Stimulated activated naive CD8-positive, alpha-beta T cell treated with anti-CD3 and anti-CD28 coated beads, Interleukin-15, amount 100 ng/mL, for 72 hours (primary cell): ENCODE measurements at regions not wholly inside any gene's neighbourhood (a gene's known extent, or its start where the extent isn't known, plus 50 kb on each side); places are given as distances from the start of the nearest gene placed in this dataset.

Experiments used
- ATAC-seq: fragments of 150-1000 bp; cut with Tn5 transposase; 2 replicates; pipeline ENCODE4 v1.10.0; 2021; ENCODE audit warnings: mild to moderate bottlenecking, moderate library complexity
- DNase-seq, 2 donors: peaks; one replicate each; pipeline ENCODE4 v3.0.0; 2021 to 2022
- H3K27ac Mint-ChIP-seq, 2 donors: one replicate each; pipeline ENCODE4 v1.8.0; 2022; ENCODE audit warnings: mild to moderate bottlenecking in 2 of 2, mixed read lengths in 2 of 2, moderate library complexity in 2 of 2
- H3K27me3 Mint-ChIP-seq: one replicate; pipeline ENCODE4 v1.8.0; 2022; ENCODE audit warnings: mixed read lengths
- H3K4me1 Mint-ChIP-seq: one replicate; pipeline ENCODE4 v1.8.0; 2022; ENCODE audit warnings: mild to moderate bottlenecking, mixed read lengths
- H3K4me3 Mint-ChIP-seq, 2 donors: one replicate each; pipeline ENCODE4 v1.8.0; 2022; ENCODE audit warnings: mild to moderate bottlenecking in 2 of 2, mixed read lengths in 2 of 2, moderate library complexity in 1 of 2
- H3K9me3 Mint-ChIP-seq, 2 donors: one replicate each; pipeline ENCODE4 v1.8.0; 2022; ENCODE audit warnings: mixed read lengths in 2 of 2

GRCh38 chr17:69858460-69858859, 216.6 kb upstream of the KCNJ16 start:
- Mint-ChIP-seq H3K4me1 (no peaks in the 10 kb centered on the region), H3K9me3 (peaks cover 9 to 19% of the 10 kb centered on the region in 2 donors), H3K27me3 (no peaks in the 10 kb centered on the region), H3K4me3 (no peak overlapping the region), H3K27ac (no peak overlapping the region)
- no peak for DNase-seq
- ATAC-seq = no peak

DNA sequence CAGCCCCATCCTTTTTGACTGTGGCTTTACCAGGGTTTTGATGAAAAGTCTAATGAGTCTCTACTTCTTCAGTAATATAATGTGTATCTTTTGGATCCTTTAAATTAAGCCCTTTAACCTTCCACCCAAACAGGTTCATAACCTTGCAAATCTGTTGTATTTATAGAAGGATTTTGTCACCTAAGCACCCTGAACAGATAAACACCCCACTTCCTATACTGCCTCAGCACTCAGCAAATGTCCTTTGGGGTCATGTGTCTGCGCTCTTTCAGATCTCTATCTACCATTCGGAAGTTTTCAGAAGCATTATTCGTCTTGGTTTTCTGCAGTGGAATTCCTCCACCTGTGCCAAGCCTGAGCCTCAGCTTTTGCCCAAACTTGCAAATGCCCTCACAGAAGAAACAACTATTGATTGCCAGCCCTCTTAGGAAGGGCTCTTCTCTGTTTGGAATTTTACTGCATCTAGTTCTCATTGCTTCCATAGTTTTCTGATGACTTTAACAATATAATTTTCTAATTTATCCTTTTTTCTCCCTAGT, 214.8 kb upstream of the KCNJ16 start:
- H3K27ac Mint-ChIP-seq = no peak overlapping the region
- no peak for ATAC-seq
- H3K27me3 Mint-ChIP-seq = no peaks in the 10 kb centered on the region
- DNase-seq = no peak
- H3K9me3 Mint-ChIP-seq = peaks cover 9 to 19% of the 10 kb centered on the region in 2 donors
- no peaks in the 10 kb centered on the region for H3K4me1 Mint-ChIP-seq
- H3K4me3 Mint-ChIP-seq = no peak overlapping the region

GRCh38 chr17:69864462-69864861, 210.6 kb upstream of the KCNJ16 start:
- ATAC-seq (no peak), DNase-seq (no peak)
- Mint-ChIP-seq H3K4me3 (no peak overlapping the region), H3K9me3 (peaks cover 0 to 8% of the 10 kb centered on the region in 2 donors), H3K4me1 (no peaks in the 10 kb centered on the region), H3K27me3 (no peaks in the 10 kb centered on the region), H3K27ac (no peak overlapping the region)

DNA sequence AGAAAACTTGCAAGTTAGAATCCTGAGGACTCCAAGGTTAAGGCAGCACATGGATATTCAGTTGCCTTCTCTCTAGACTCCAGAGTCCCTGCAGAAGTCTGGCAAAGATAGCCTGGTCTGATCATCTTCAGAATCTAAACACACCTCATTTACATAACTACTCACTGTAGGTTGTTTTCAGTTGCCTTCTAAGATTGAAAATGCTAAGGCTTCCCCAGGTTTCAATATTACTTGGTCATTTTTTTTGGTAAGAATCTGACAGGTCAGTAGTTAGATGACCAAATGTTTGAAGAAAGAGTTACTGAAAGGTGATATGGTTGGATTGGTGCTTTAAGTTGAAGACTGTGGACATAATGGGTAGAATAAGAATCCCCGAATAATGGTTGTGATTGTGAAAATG, 205.4 kb upstream of the KCNJ16 start:
- no peak overlapping the region for H3K4me3 Mint-ChIP-seq
- no peaks in the 10 kb centered on the region for H3K4me1 Mint-ChIP-seq
- H3K9me3 Mint-ChIP-seq = peaks cover 0 to 6% of the 10 kb centered on the region in 2 donors
- H3K27ac Mint-ChIP-seq = no peak overlapping the region
- no peak for DNase-seq
- no peak for ATAC-seq
- no peaks in the 10 kb centered on the region for H3K27me3 Mint-ChIP-seq

DNA sequence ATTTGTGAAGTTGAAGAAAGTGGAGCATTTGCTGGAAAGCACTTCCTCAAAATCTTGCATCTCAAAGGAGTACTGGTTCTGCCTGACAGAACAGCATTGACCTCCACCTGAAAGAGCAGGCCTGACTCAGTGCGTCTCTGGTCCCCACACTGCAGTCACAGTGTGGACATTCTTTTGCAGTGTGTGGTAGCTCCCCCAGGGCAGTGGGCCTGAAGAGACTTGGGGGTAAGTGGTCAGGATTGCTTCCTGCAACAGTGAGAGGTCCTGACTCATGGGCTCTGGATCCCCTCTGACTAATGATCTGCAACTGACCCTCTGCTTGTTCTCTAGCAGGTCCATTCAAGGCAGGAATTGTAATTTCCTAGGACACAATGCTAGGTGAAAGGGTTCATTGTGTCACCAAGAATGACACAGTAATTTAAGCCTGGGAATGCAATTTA, 204.9 kb upstream of the KCNJ16 start:
- Mint-ChIP-seq H3K4me3 (no peak overlapping the region), H3K9me3 (peaks cover 0 to 6% of the 10 kb centered on the region in 2 donors), H3K4me1 (no peaks in the 10 kb centered on the region), H3K27me3 (no peaks in the 10 kb centered on the region), H3K27ac (no peak overlapping the region)
- no peak for ATAC-seq
- no peak for DNase-seq

DNA sequence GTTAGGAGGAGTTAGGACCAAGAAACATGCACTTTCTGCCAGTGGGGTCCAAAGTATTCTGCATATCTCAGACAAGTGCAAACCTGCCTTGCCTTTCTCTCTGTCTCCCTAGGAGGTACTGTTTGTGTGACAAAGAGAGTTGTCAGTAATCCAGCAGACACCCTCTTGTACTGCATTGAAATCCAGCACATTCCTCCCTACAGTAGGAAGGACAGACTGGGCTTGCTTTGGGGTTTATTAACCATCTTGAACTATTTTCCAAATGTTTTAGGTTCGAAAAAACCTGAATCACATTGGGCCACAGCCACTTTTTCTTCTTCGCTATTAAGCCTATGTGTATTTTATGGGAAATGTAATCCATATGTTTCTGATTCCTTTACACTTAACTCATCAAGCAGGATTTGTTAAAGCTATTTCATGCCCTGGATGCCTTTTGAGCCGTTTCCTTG, 204.2 kb upstream of the KCNJ16 start:
- Mint-ChIP-seq H3K4me3 (no peak overlapping the region), H3K27me3 (no peaks in the 10 kb centered on the region), H3K4me1 (no peaks in the 10 kb centered on the region), H3K9me3 (peaks cover 0 to 6% of the 10 kb centered on the region in 2 donors), H3K27ac (no peak overlapping the region)
- DNase-seq (no peak), ATAC-seq (no peak)

DNA sequence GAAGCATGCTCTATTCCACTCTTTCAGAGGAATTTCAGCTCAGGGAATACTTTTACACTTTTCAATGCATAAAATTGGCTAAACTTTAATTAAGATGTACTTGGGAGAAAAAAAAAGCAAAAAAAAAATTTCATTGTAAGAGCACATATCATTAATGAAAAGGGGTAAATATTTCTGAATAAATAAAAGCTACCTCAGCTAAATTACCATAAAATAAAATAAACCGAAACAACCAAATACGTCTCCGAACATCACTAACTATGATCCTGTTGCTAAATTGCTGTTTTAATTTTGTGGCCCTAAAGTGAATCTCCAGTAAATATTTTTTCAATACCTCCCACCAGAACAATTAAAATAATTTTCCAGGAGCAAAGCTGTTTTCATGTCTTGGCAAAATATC, 203.7 kb upstream of the KCNJ16 start:
- no peak for ATAC-seq
- Mint-ChIP-seq H3K9me3 (peaks cover 0 to 6% of the 10 kb centered on the region in 2 donors), H3K27me3 (no peaks in the 10 kb centered on the region)

GRCh38 chr17:69872675-69873262, 202.3 kb upstream of the KCNJ16 start:
- Mint-ChIP-seq H3K4me3 (no peak overlapping the region), H3K4me1 (no peaks in the 10 kb centered on the region), H3K27me3 (no peaks in the 10 kb centered on the region), H3K27ac (no peak overlapping the region), H3K9me3 (peaks cover 0 to 6% of the 10 kb centered on the region in 2 donors)
- no peak for DNase-seq
- no peak for ATAC-seq

More for the DNA sequence above, 203.7 kb upstream of the KCNJ16 start:
- DNase-seq = no peak
- Mint-ChIP-seq H3K4me1 (no peaks in the 10 kb centered on the region), H3K27ac (no peak overlapping the region), H3K4me3 (no peak overlapping the region)

DNA sequence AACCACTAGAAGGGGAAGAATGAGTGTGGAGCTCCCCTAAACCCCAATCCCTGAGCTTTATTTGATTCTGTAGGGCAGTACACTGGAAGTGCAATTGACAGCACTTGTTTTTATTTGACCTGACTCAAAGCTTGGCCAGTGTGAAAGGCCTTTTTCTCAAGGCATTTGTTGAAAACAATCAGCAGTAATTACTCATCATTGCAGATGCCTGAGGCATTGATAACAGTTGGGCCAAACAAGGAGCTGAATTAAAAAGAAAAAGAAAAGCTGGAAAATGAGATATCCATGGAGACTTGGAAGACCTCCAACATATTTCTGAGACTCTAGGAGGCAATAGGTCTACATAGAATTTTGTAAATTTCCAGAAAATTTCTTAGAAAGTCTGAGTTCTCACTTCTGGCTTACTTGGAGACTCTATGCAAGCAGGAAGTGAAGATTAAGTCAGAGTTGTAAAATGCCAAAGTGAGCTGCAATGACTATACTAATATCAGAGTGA, 200.8 kb upstream of the KCNJ16 start:
- Mint-ChIP-seq H3K27me3 (no peaks in the 10 kb centered on the region), H3K4me3 (no peak overlapping the region)
- no peak for DNase-seq

DNA sequence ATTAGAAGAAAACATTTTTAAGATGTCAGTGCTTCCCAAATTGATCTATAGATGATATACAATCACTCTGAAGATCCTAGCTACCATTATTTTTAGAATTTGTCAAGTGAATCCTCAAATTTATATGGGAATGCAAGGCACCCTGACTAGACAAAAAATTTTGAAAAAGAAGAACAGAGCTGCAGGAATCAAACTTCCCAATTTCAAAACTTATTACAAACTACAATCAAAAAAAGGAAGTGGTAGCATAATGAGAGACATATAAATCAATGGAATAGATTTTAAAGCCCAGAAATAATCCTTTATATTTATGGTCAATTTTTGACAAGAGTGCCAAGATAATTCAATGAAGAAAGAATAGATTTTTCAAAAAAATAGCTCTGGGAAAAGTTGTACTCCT, 198.3 kb upstream of the KCNJ16 start:
- H3K4me1 Mint-ChIP-seq = no peaks in the 10 kb centered on the region
- H3K27ac Mint-ChIP-seq = no peak overlapping the region
- ATAC-seq = no peak
- H3K27me3 Mint-ChIP-seq = peaks cover 11% of the 10 kb centered on the region
- peaks cover 0 to 8% of the 10 kb centered on the region in 2 donors for H3K9me3 Mint-ChIP-seq
- no peak overlapping the region for H3K4me3 Mint-ChIP-seq
- DNase-seq = no peak

More for the DNA sequence above, 200.8 kb upstream of the KCNJ16 start:
- Mint-ChIP-seq H3K9me3 (peaks cover 0 to 11% of the 10 kb centered on the region in 2 donors), H3K4me1 (no peaks in the 10 kb centered on the region), H3K27ac (no peak overlapping the region)
- ATAC-seq = no peak

GRCh38 chr17:69878661-69879060, 196.4 kb upstream of the KCNJ16 start:
- DNase-seq = no peak
- Mint-ChIP-seq H3K4me3 (no peak overlapping the region), H3K27ac (no peak overlapping the region), H3K9me3 (peaks cover 0 to 4% of the 10 kb centered on the region in 2 donors), H3K4me1 (no peaks in the 10 kb centered on the region), H3K27me3 (peaks cover 11% of the 10 kb centered on the region)
- no peak for ATAC-seq

- DNase-seq (no peak), ATAC-seq (no peak)
- H3K4me1 Mint-ChIP-seq = no peaks in the 10 kb centered on the region
- no peak overlapping the region for H3K27ac Mint-ChIP-seq
- H3K27me3 Mint-ChIP-seq = peaks cover 11% of the 10 kb centered on the region
- peaks cover 0 to 4% of the 10 kb centered on the region in 2 donors for H3K9me3 Mint-ChIP-seq
- no peak overlapping the region for H3K4me3 Mint-ChIP-seq
Measured at GRCh38 chr17:69879576-69879975, 195.4 kb upstream of the KCNJ16 start.

DNA sequence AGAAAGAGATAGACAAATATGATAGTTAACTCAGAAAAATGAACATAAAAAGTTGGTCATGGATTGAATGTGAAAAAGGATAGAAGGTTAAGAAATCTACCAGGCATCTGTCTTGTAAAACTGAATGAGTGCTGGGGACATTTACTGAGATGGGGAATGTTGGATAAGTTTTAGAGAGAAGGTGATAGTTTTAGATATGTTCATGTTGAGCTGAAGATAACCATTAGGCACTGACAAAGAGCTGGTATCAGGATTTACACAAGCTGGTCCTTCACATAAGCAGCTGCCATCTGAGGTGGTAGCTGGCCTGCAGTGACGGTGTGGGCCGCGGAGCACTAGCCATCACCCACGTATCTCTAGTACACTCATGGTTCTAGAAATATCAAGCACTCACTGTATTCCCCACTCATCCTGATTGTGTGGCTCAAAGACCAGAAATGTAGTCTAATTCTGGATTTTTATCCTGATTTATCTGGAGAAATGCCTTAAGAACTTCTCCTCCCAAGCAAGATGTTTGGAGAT, 194.4 kb upstream of the KCNJ16 start:
- DNase-seq (no peak), ATAC-seq (no peak)
- no peak overlapping the region for H3K27ac Mint-ChIP-seq
- no peaks in the 10 kb centered on the region for H3K4me1 Mint-ChIP-seq
- peaks cover 0 to 4% of the 10 kb centered on the region in 2 donors for H3K9me3 Mint-ChIP-seq
- peaks cover 11% of the 10 kb centered on the region for H3K27me3 Mint-ChIP-seq
- no peak overlapping the region for H3K4me3 Mint-ChIP-seq

DNA sequence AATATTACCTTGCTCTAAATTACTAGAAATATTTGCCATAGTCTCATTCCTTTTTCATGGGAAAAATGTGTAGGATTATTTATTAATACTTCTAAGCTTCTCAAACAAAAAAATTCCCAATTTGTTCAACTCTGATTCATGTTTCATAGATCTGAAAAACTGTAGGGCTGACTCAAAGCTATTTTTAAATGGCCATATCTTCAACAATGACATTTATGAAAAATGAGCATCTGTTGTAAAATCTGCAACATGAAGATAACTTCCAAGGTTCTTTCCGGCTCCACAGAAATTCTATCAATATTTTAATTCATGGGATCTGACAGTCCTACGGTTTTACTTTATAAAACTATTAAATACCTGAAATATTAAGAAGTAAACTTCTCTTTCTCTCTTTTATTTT, 192.7 kb upstream of the KCNJ16 start:
- peaks cover 0 to 4% of the 10 kb centered on the region in 2 donors for H3K9me3 Mint-ChIP-seq
- no peak for ATAC-seq
- no peak overlapping the region for H3K4me3 Mint-ChIP-seq

GRCh38 chr17:69883120-69883519, 191.9 kb upstream of the KCNJ16 start:
- no peaks in the 10 kb centered on the region for H3K4me1 Mint-ChIP-seq
- DNase-seq = no peak
- H3K27me3 Mint-ChIP-seq = peaks cover 11% of the 10 kb centered on the region
- peaks cover 0 to 3% of the 10 kb centered on the region in 2 donors for H3K9me3 Mint-ChIP-seq
- no peak overlapping the region for H3K27ac Mint-ChIP-seq
- ATAC-seq = no peak
- H3K4me3 Mint-ChIP-seq = no peak overlapping the region

More for the DNA sequence above, 192.7 kb upstream of the KCNJ16 start:
- no peak overlapping the region for H3K27ac Mint-ChIP-seq
- no peaks in the 10 kb centered on the region for H3K4me1 Mint-ChIP-seq
- peaks cover 11% of the 10 kb centered on the region for H3K27me3 Mint-ChIP-seq
- no peak for DNase-seq

DNA sequence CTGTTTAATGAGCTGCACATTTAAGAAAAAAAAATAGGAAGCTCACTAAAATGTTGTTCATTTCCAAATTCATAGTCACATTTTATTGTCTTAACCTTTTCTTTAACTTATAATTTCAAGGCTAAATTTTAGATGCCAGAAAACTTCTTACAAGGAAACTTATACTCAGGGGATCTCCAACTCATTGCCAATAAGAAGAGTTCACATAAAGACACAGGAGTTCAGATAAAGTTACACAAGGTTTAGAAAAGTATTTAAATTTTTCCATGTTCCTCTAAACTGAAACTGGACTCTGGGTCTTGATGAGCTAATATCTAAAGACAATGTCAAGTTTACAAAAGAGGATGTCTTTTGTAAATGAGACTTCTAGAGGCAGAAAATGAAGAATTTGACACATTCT, 190.7 kb upstream of the KCNJ16 start:
- no peak for DNase-seq
- peaks cover 11% of the 10 kb centered on the region for H3K27me3 Mint-ChIP-seq

More for the DNA sequence above, 190.7 kb upstream of the KCNJ16 start:
- Mint-ChIP-seq H3K4me3 (no peak overlapping the region), H3K4me1 (no peaks in the 10 kb centered on the region), H3K9me3 (no peaks in the 10 kb centered on the region), H3K27ac (no peak overlapping the region)
- ATAC-seq = no peak
